Spleen (tissue), 11 donors: ENCODE measurements at regions not wholly inside any gene's neighbourhood (a gene's known extent, or its start where the extent isn't known, plus 50 kb on each side); places are given as distances from the start of the nearest gene placed in this dataset.

ENCODE experiments used
- DNase-seq: peaks from one replicate; pipeline ENCODE4 v3.0.0-alpha.2; 2020
- H3K27ac ChIP-seq, 8 donors: fragments of 200-600 bp; sonication (generic) in 7 of 8; 1 replicate in 4 of 8; 2 replicates in 4 of 8; pipeline versions ENCODE4 v1.5.0 to v1.8.0; 2016 to 2021; ENCODE audit warnings: inconsistent platforms in 4 of 8, mild to moderate bottlenecking in 4 of 8, moderate library complexity in 1 of 8
- H3K27me3 ChIP-seq, 7 donors: fragments of 200-600 bp; sonication (generic) in 6 of 7; replicated peaks in 1 of 7; 1 replicate in 4 of 7; 2 replicates in 3 of 7; pipeline versions ENCODE4 v1.5.0 to v1.8.0; 2016 to 2021; ENCODE audit warnings: inconsistent platforms in 3 of 7, mild to moderate bottlenecking in 1 of 7
- H3K36me3 ChIP-seq, 6 donors: fragments of 200-600 bp; sonication (generic) in 5 of 6; 1 replicate in 4 of 6; 2 replicates in 2 of 6; pipeline versions ENCODE4 v1.5.0 to v1.8.0; 2016 to 2021; ENCODE audit warnings: inconsistent platforms in 2 of 6
- H3K4me1 ChIP-seq, 6 donors: fragments of 200-600 bp; sonication (generic) in 5 of 6; 1 replicate in 3 of 6; 2 replicates in 3 of 6; pipeline versions ENCODE4 v1.5.0 to v1.8.0; 2016 to 2021; ENCODE audit warnings: inconsistent platforms in 3 of 6
- H3K4me3 ChIP-seq, 8 donors: fragments of 200-600 bp; sonication (generic) in 7 of 8; 1 replicate in 4 of 8; 2 replicates in 4 of 8; pipeline versions ENCODE4 v1.5.0 to v1.8.0; 2016 to 2021; ENCODE audit warnings: inconsistent platforms in 4 of 8, mild to moderate bottlenecking in 4 of 8, moderate library complexity in 2 of 8
- H3K9me3 ChIP-seq, 8 donors: fragments of 200-600 bp; sonication (generic) in 7 of 8; 1 replicate in 4 of 8; 2 replicates in 4 of 8; pipeline versions ENCODE4 v1.5.0 to v1.8.0; 2016 to 2021; ENCODE audit warnings: inconsistent platforms in 4 of 8
- POLR2A ChIP-seq, 3 donors: fragments of 450-650 bp; IDR thresholded peaks; one replicate each; pipeline ENCODE4 v1.5.1; 2017; ENCODE audit warnings: antibody characterized with exemption in 3 of 3, mild to moderate bottlenecking in 1 of 3
- POLR2AphosphoS5 ChIP-seq, 3 donors: sonication (generic); formaldehyde crosslinking; IDR thresholded peaks; one replicate each; pipeline ENCODE4 v1.5.1; 2017; ENCODE audit warnings: antibody characterized with exemption in 3 of 3
- WGBS, 5 donors: extraction: QIAGEN DNeasy Blood & Tissue Kit in 3 of 5; methylation state at CpG; one replicate each; pipeline versions ENCODE4 v1.1.5 to v1.1.7; 2013 to 2018; 5-methylcytosine and 5-hydroxymethylcytosine counted together
- intact Hi-C: fragments of 100-400 bp; cut with DNase I; formaldehyde crosslinking; loops from one replicate; pipeline ENCODE4 v1.15.0; 2023; ENCODE audit warnings: low total_unique reads
- TF ChIP-seq, protein P1 (sequence below), 11 experiments: fragments of 200-600 bp in 7 of 11; fragments of 450-650 bp in 4 of 11; sonication (generic) in 4 of 11; IDR thresholded peaks in 8 of 11; conservative IDR thresholded peaks in 3 of 11; 1 replicate in 7 of 11; 2 replicates in 4 of 11; pipeline versions ENCODE4 v1.4.0 to v1.8.0; 2016 to 2021; ENCODE audit warnings: antibody characterized with exemption in 11 of 11, inconsistent platforms in 4 of 11, mild to moderate bottlenecking in 1 of 11
- donor health status: healthy with polysubstance abuse.
- donor health status: DM: no; HTN: no; CAD: no; lungs with moderate emphysema.
- donor health status: DM: no; HTN: no; CAD: no.
- donor health status: Bipolar disorder and iron deficiency.
- donor health status: healthy.
- donor health status: DM: no; HTN: no; CAD: no.
- donor health status: DM: yes; HTN: yes; CAD: no.

DNA sequence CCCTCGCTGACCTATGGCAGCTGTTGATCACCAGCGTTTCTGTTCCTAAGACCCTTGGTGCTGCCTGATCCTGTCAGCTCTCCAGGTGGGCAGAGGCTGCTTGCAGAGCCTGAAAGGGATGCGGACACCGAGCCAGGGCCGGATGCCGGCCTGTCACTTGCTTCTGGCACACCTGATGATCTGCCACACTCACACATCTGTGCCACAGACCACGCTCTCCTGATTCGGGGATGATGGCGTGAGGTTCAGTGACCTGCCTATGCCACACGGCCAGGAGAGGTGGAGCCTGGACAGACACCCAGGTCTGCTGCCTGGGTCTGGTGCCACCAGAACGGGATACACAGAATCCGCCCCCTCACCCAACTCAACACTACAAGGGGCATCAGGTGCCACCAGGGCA is 129.4 kb upstream of the GLI2 start:
- 79 to 90% (median 84%) methylated on average over 11 to 12 of the region's 12 CpGs for WGBS, 5 donors
- Histone ChIP-seq H3K27ac (peak overlapping the region in 1 of 8 donors; percentile 38), H3K27me3 (peaks cover 0 to 37% (median 0%) of the 10 kb centered on the region in 7 donors), H3K36me3 (no peaks in the 10 kb centered on the region), H3K4me1 (no peaks in the 10 kb centered on the region), H3K9me3 (no peaks in the 10 kb centered on the region), H3K4me3 (no peak overlapping the region)
- TF ChIP-seq POLR2A (IDR thresholded peaks at IDR 0.05) (no peak), POLR2AphosphoS5 (IDR thresholded peaks at IDR 0.05) (no peak)
- TF ChIP-seq, protein P1, sequence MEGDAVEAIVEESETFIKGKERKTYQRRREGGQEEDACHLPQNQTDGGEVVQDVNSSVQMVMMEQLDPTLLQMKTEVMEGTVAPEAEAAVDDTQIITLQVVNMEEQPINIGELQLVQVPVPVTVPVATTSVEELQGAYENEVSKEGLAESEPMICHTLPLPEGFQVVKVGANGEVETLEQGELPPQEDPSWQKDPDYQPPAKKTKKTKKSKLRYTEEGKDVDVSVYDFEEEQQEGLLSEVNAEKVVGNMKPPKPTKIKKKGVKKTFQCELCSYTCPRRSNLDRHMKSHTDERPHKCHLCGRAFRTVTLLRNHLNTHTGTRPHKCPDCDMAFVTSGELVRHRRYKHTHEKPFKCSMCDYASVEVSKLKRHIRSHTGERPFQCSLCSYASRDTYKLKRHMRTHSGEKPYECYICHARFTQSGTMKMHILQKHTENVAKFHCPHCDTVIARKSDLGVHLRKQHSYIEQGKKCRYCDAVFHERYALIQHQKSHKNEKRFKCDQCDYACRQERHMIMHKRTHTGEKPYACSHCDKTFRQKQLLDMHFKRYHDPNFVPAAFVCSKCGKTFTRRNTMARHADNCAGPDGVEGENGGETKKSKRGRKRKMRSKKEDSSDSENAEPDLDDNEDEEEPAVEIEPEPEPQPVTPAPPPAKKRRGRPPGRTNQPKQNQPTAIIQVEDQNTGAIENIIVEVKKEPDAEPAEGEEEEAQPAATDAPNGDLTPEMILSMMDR (IDR thresholded peaks at IDR 0.05 in 8 of 11, conservative IDR thresholded peaks at IDR 0.05 in 3 of 11), result no peak
- DNase-seq, result peak; percentile 56
- intact Hi-C loops, result no loop called here

DNA sequence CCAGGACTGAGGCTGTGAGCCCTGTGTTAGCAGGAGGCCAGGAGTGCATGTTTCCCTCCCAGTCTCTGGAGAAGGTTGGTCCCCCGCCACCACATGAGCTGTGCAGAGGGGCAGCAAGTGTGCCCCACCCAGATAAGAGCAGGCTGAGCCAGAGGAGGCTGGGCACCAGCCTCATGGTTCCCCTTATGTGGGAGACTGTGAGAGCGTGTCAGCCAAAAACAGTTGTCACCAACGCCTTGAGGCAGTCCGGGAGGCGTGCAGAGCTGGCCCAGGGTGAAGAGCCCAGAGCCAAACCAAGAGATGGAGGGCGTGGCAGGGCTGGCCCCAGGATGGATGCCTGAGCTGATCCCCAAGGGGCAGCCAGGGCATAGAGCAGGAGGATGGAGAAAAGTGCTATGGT is 128.7 kb upstream of the GLI2 start:
- no peaks in the 10 kb centered on the region for H3K9me3 ChIP-seq
- no peak overlapping the region for H3K27ac ChIP-seq
- H3K4me1 ChIP-seq, result no peaks in the 10 kb centered on the region
- H3K4me3 ChIP-seq, result no peak overlapping the region
- 83 to 94% (median 86%) methylated on average over 6 of the region's 6 CpGs for WGBS, 5 donors
- intact Hi-C loops, result no loop called here
- no peaks in the 10 kb centered on the region for H3K36me3 ChIP-seq
- H3K27me3 ChIP-seq, result peaks cover 0 to 44% (median 0%) of the 10 kb centered on the region in 7 donors
- peak; percentile 62 for DNase-seq
- no peak for TF ChIP-seq POLR2AphosphoS5 (IDR thresholded peaks at IDR 0.05)
- TF ChIP-seq POLR2A (IDR thresholded peaks at IDR 0.05), result no peak
- TF ChIP-seq, protein P1 (IDR thresholded peaks at IDR 0.05 in 8 of 11, conservative IDR thresholded peaks at IDR 0.05 in 3 of 11), result no peak

- Histone ChIP-seq H3K27ac (no peak overlapping the region), H3K36me3 (no peaks in the 10 kb centered on the region), H3K9me3 (no peaks in the 10 kb centered on the region), H3K27me3 (peaks cover 0 to 49% (median 0%) of the 10 kb centered on the region in 7 donors), H3K4me3 (no peak overlapping the region), H3K4me1 (no peaks in the 10 kb centered on the region)
- intact Hi-C loops, result no loop called here
- no peak for TF ChIP-seq POLR2AphosphoS5 (IDR thresholded peaks at IDR 0.05)
- TF ChIP-seq, protein P1 (IDR thresholded peaks at IDR 0.05 in 8 of 11, conservative IDR thresholded peaks at IDR 0.05 in 3 of 11), result no peak
- WGBS, 5 donors, result 76 to 91% (median 82%) methylated on average over 8 of the region's 8 CpGs
- peak; percentile 50 for DNase-seq
Observed at GRCh38 chr2:120607506-120607905, 128.2 kb upstream of the GLI2 start.

- H3K27me3 ChIP-seq, result peaks cover 0 to 54% (median 0%) of the 10 kb centered on the region in 7 donors
- intact Hi-C loops, result no loop called here
- H3K9me3 ChIP-seq, result no peaks in the 10 kb centered on the region
- no peaks in the 10 kb centered on the region for H3K4me1 ChIP-seq
- 84 to 95% (median 85%) methylated on average over 4 of the region's 4 CpGs for WGBS, 5 donors
- DNase-seq, result peak; percentile 51
- no peak overlapping the region for H3K4me3 ChIP-seq
- no peak for TF ChIP-seq POLR2AphosphoS5 (IDR thresholded peaks at IDR 0.05)
- H3K36me3 ChIP-seq, result no peaks in the 10 kb centered on the region
- H3K27ac ChIP-seq, result no peak overlapping the region
Observed at GRCh38 chr2:120607996-120608395, 127.7 kb upstream of the GLI2 start.
